Uterus (tissue), 3 donors: ENCODE measurements at regions not wholly inside any gene's neighbourhood (a gene's known extent, or its start where the extent isn't known, plus 50 kb on each side); places are given as distances from the start of the nearest gene placed in this dataset.

Experiments used
- DNase-seq, 2 donors: peaks; one replicate each; pipeline ENCODE4 v3.0.0-alpha.2; 2019 to 2020
- H3K27ac ChIP-seq, 2 donors: fragments of 200-600 bp; sonication (generic); 1 replicate in 1 of 2; 2 replicates in 1 of 2; pipeline ENCODE4 v1.5.1; 2016 to 2018
- H3K27me3 ChIP-seq, 2 donors: fragments of 200-600 bp; sonication (generic); one replicate each; pipeline ENCODE4 v1.5.1; 2018 to 2019; ENCODE audit warnings: control low read depth in 1 of 2
- H3K36me3 ChIP-seq, 2 donors: fragments of 200-600 bp; sonication (generic); one replicate each; pipeline ENCODE4 v1.5.1; 2019; ENCODE audit warnings: control low read depth in 1 of 2
- H3K4me1 ChIP-seq, 2 donors: fragments of 200-600 bp; sonication (generic); one replicate each; pipeline ENCODE4 v1.5.1; 2018 to 2019; ENCODE audit warnings: control low read depth in 1 of 2
- H3K4me3 ChIP-seq, 2 donors: fragments of 200-600 bp; sonication (generic); 1 replicate in 1 of 2; 2 replicates in 1 of 2; pipeline ENCODE4 v1.5.1; 2018 to 2019; ENCODE audit warnings: mild to moderate bottlenecking in 1 of 2
- H3K9me3 ChIP-seq, 2 donors: fragments of 200-600 bp; sonication (generic); one replicate each; pipeline ENCODE4 v1.5.1; 2019; ENCODE audit warnings: control low read depth in 1 of 2
- POLR2A ChIP-seq, 2 donors: fragments of 450-650 bp; IDR thresholded peaks; one replicate each; pipeline ENCODE4 v1.6.1; 2016; ENCODE audit warnings: antibody characterized with exemption in 2 of 2, mild to moderate bottlenecking in 1 of 2, moderate library complexity in 1 of 2
- intact Hi-C: fragments of 100-400 bp; cut with DNase I; formaldehyde crosslinking; loops from one replicate; pipeline ENCODE4 v1.15.1; 2023; ENCODE audit warnings: low total_unique reads
- TF ChIP-seq, protein P1 (sequence below), 4 experiments: fragments of 200-600 bp in 2 of 4; fragments of 450-650 bp in 2 of 4; sonication (generic) in 2 of 4; IDR thresholded peaks; one replicate each; pipeline ENCODE4 v1.5.1; 2016 to 2019; ENCODE audit warnings: antibody characterized with exemption in 4 of 4, mild to moderate bottlenecking in 2 of 4, moderate library complexity in 1 of 4
- donor health status: DM: yes; HTN: yes; CAD: no.

DNA sequence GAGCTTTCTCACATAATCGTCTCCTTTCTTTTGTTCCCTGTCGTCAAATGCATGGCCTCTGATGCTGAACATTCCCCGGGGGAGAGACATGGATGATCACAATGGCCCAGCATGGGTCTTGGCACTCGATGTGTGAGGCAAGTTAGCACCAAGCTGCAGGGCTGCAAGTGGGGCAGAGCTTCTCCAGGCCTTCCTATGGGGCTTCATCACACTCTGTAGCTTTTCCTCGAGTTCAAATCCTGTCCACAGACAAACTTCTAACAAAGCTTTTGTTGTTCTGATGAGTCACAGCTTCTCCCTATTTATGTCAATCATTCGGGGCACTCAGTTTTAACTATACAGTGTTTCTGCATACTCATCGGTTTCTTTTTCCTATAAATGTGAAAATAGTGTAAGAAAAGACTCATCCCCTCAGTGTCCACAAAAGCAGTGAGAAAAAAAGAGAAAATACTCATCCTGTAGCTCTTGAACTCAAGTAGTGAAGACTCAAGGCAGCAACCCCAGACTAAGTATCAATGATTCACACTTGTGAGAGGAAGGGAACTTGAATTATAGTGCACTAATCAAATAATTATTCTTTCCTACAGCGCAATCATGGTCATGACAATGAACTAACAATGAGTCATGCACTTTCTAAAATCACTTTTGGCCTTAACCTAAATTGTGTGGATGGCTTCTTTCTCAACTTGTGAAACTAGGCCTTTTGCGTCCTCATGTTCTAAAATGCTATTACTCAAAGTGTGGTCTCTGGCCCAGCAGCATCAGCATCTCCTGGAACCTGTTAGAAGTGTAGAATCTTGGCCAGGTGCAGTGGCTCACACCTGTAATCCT, 68.4 kb upstream of the NOX3 start:
- Histone ChIP-seq H3K36me3 (no peaks in the 10 kb centered on the region), H3K4me1 (no peaks in the 10 kb centered on the region), H3K27me3 (no peaks in the 10 kb centered on the region), H3K9me3 (no peaks in the 10 kb centered on the region), H3K27ac (no peak overlapping the region), H3K4me3 (no peak overlapping the region)
- intact Hi-C loops: no loop called here
- TF ChIP-seq POLR2A (IDR thresholded peaks at IDR 0.05): no peak
- TF ChIP-seq, protein P1, sequence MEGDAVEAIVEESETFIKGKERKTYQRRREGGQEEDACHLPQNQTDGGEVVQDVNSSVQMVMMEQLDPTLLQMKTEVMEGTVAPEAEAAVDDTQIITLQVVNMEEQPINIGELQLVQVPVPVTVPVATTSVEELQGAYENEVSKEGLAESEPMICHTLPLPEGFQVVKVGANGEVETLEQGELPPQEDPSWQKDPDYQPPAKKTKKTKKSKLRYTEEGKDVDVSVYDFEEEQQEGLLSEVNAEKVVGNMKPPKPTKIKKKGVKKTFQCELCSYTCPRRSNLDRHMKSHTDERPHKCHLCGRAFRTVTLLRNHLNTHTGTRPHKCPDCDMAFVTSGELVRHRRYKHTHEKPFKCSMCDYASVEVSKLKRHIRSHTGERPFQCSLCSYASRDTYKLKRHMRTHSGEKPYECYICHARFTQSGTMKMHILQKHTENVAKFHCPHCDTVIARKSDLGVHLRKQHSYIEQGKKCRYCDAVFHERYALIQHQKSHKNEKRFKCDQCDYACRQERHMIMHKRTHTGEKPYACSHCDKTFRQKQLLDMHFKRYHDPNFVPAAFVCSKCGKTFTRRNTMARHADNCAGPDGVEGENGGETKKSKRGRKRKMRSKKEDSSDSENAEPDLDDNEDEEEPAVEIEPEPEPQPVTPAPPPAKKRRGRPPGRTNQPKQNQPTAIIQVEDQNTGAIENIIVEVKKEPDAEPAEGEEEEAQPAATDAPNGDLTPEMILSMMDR (IDR thresholded peaks at IDR 0.05): no peak
- no peak for DNase-seq

DNA sequence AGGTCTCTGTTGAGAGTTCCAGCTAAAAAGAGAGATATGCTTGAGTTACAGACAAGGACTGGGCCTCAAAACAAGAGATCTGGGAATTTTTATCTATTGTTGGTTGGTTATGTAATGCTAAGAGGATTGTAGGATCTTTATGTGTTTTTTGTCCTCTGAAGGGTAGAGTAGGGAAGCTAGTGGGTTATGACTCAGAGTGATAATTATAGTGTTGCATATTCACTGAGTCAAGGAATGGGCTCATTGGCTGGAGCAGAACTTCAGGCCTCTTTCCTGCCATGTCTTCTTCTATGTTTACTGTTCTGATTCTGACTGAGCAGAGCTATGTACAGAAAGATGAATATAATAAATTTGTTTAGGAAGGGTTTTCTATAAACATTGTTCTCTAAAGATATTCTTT, 66.1 kb upstream of the NOX3 start:
- DNase-seq: no peak
- H3K36me3 ChIP-seq: no peaks in the 10 kb centered on the region
- H3K27ac ChIP-seq: no peak overlapping the region
- no peak for TF ChIP-seq POLR2A (IDR thresholded peaks at IDR 0.05)
- TF ChIP-seq, protein P1 (IDR thresholded peaks at IDR 0.05): no peak
- no peaks in the 10 kb centered on the region for H3K4me1 ChIP-seq
- H3K9me3 ChIP-seq: no peaks in the 10 kb centered on the region
- H3K27me3 ChIP-seq: no peaks in the 10 kb centered on the region
- intact Hi-C loops: no loop called here
- no peak overlapping the region for H3K4me3 ChIP-seq

DNA sequence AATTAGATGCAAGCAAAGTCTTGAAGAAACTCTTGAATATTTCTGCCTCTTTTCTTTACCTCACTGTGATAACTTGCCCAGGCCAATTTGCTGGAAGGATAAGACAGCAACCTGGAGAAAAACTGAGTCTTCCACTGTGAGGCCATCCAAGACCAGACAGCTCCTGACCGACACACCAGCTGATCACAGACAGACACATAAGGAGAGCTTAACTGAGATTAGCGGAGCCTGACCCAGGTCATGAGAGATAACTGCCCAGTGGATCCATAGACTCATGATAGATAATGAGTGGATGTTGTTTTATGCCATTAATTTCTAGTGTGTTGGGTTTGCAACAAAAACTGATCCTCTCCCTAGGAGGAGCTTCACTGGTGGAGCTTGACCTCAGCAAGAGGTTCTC, 64.4 kb upstream of the NOX3 start:
- Histone ChIP-seq H3K27me3 (no peaks in the 10 kb centered on the region), H3K9me3 (no peaks in the 10 kb centered on the region), H3K4me1 (no peaks in the 10 kb centered on the region), H3K36me3 (no peaks in the 10 kb centered on the region), H3K4me3 (no peak overlapping the region), H3K27ac (no peak overlapping the region)
- intact Hi-C loops: no loop called here
- DNase-seq: no peak
- TF ChIP-seq, protein P1 (IDR thresholded peaks at IDR 0.05): no peak
- no peak for TF ChIP-seq POLR2A (IDR thresholded peaks at IDR 0.05)

DNA sequence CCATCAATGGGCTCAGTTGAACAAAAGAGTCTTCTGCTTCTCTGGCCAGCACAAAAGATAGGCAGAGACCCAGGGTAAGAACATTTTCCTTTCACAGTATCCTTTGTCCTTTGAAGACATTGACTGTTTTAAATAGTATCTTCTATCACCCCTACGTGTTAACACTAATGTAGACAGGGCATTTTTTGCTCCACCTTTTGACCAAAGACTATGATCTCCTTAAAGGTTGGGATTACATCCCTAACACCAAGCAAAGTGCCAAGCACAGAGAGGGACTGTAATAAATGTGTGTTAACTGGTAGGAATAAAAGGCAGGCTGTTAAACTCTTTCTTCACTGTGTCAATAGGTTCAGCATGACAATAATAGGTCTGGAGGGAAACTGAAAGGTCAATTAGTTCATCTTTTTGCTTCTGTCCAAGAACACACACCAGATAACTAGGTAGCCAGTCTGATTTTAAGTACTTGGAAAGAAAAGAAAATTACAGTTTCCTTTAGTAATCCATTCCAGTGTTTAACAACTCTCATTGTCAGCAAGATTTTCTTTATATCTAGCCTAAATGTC, 63.6 kb upstream of the NOX3 start:
- Histone ChIP-seq H3K36me3 (no peaks in the 10 kb centered on the region), H3K4me3 (no peak overlapping the region), H3K4me1 (no peaks in the 10 kb centered on the region), H3K27me3 (no peaks in the 10 kb centered on the region), H3K27ac (no peak overlapping the region), H3K9me3 (no peaks in the 10 kb centered on the region)
- TF ChIP-seq, protein P1 (IDR thresholded peaks at IDR 0.05): no peak
- TF ChIP-seq POLR2A (IDR thresholded peaks at IDR 0.05): no peak
- DNase-seq: no peak
- intact Hi-C loops: no loop called here

DNA sequence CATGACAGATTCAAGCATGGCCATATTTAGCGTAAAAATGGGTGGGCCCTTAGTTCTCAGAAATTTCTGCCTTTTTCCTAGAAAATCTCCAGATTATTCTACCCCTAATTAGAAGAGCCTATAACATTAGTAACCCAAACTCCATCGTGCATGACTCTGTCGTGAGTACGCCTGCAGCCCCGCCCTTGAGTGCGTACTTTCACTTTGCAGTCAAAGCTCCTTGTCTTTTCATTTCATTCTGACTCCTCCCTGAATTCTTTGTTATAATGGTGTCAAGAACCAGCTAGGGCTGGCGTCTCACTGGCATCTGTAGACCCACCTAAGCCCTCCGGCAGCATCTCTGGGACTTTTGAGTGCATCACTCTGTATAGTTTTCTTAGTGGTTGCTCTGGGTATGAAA, 61.7 kb upstream of the NOX3 start:
- no peak for DNase-seq
- H3K36me3 ChIP-seq: no peaks in the 10 kb centered on the region
- no peak overlapping the region for H3K27ac ChIP-seq
- no peaks in the 10 kb centered on the region for H3K27me3 ChIP-seq
- no peak overlapping the region for H3K4me3 ChIP-seq
- H3K4me1 ChIP-seq: no peaks in the 10 kb centered on the region
- no peak for TF ChIP-seq POLR2A (IDR thresholded peaks at IDR 0.05)
- TF ChIP-seq, protein P1 (IDR thresholded peaks at IDR 0.05): no peak
- no peaks in the 10 kb centered on the region for H3K9me3 ChIP-seq
- intact Hi-C loops: no loop called here
